ENCODE measurements at regions not wholly inside any gene's neighbourhood (a gene's known extent, or its start where the extent isn't known, plus 50 kb on each side); places are given as distances from the start of the nearest gene placed in this dataset.

GRCh38 chr3:174538151-174538550, 321.0 kb upstream of the NAALADL2 start:
- TF ChIP-seq CTCF (IDR thresholded peaks at IDR 0.05; ENCODE audit: low read depth, low read length, poor library complexity, severe bottlenecking): no peak
- no peak for TF ChIP-seq EZH2phosphoT487 (IDR thresholded peaks at IDR 0.05; ENCODE audit: borderline replicate concordance, low read length)
